ENCODE measurements at regions not wholly inside any gene's neighbourhood (a gene's known extent, or its start where the extent isn't known, plus 50 kb on each side); places are given as distances from the start of the nearest gene placed in this dataset.

DNA sequence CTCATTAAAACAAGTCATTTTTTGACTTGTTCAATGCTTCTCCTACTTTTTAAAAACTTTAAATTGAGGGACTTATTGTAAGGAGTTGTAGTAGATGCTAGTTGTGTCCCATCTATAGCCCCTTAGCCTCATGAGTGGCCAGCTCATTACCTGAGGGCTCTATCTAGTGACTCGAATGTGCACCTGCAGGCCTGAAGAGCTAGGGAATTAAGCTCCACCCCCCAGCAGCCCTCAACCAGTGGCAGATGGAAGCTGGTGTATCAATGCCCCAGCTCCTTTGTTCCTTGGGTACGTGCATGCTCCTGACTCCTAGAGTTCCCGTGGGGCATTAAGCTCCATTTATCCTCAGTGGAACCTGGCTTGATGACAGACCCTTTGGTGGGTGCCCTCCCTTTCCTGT lies 146.7 kb upstream of the FAM9B start:
- TF ChIP-seq SIN3A (IDR thresholded peaks at IDR 0.05; ENCODE audit: borderline replicate concordance, insufficient read depth, low read length) (no peak), POLR2AphosphoS5 (IDR thresholded peaks at IDR 0.05; ENCODE audit: low read depth, low read length) (no peak)
